WERI-Rb-1 (cell line): ENCODE measurements at regions not wholly inside any gene's neighbourhood (a gene's known extent, or its start where the extent isn't known, plus 50 kb on each side); places are given as distances from the start of the nearest gene placed in this dataset.
A peak's percentile ranks its signal among the peaks of the same experiment; 100 is the strongest.

Experiments used
- DNase-seq: peaks from one replicate; pipeline ENCODE4 v3.0.0-alpha.2; 2020
- H3K27ac ChIP-seq: fragments of 250-450 bp; sonication (Bioruptor Pico); 2 replicates; pipeline ENCODE4 v1.5.1; 2020; ENCODE audit warnings: mild to moderate bottlenecking, moderate library complexity
- H3K27me3 ChIP-seq: fragments of 250-450 bp; sonication (Bioruptor Pico); 2 replicates; pipeline ENCODE4 v1.5.1; 2021; ENCODE audit warnings: mild to moderate bottlenecking, low read depth, moderate library complexity; ENCODE audit not compliant: insufficient read depth, severe bottlenecking
- H3K36me3 ChIP-seq: fragments of 250-450 bp; sonication (Bioruptor Pico); 2 replicates; pipeline ENCODE4 v1.5.1; 2020; ENCODE audit warnings: mild to moderate bottlenecking, moderate library complexity
- H3K4me3 ChIP-seq: 2 replicates; pipeline ENCODE4 v1.5.1; 2011; ENCODE audit warnings: low read depth, mild to moderate bottlenecking, control low read depth, low read length
- H3K9me3 ChIP-seq: fragments of 250-450 bp; sonication (Bioruptor Pico); 2 replicates; pipeline ENCODE4 v1.5.1; 2021; ENCODE audit warnings: mild to moderate bottlenecking, moderate library complexity; ENCODE audit not compliant: severe bottlenecking
- TF ChIP-seq, protein P1 (sequence below): IDR thresholded peaks from 2 replicates; pipeline ENCODE4 v1.5.1; 2011; ENCODE audit warnings: low read depth, mild to moderate bottlenecking, control low read depth, inconsistent platforms, low read length

DNA sequence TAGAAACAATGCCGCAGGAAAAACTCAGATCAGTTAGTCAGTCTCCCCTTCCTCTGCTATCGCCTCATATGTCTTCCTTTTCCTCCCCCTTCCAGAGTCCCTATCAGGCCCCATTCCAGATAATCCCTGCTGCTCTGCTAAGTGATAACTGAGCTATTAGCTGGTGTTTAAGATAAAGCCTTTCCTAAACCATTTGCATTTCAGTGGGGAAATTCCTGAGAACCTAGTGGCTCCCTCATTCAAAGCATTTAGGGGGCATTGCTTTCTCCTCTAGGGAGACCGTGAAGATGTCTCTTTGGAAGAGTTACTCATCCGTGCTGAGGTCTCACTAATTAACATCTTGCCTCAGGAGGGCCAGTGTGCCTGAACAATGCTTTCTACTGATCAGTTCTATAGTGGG, 401.6 kb downstream of the NPIPA7 start:
- Histone ChIP-seq H3K9me3 (no peaks in the 10 kb centered on the region), H3K27ac (no peak overlapping the region), H3K4me3 (no peak overlapping the region), H3K36me3 (no peaks in the 10 kb centered on the region), H3K27me3 (no peaks in the 10 kb centered on the region)
- peak; percentile 12 for DNase-seq
- TF ChIP-seq, protein P1, sequence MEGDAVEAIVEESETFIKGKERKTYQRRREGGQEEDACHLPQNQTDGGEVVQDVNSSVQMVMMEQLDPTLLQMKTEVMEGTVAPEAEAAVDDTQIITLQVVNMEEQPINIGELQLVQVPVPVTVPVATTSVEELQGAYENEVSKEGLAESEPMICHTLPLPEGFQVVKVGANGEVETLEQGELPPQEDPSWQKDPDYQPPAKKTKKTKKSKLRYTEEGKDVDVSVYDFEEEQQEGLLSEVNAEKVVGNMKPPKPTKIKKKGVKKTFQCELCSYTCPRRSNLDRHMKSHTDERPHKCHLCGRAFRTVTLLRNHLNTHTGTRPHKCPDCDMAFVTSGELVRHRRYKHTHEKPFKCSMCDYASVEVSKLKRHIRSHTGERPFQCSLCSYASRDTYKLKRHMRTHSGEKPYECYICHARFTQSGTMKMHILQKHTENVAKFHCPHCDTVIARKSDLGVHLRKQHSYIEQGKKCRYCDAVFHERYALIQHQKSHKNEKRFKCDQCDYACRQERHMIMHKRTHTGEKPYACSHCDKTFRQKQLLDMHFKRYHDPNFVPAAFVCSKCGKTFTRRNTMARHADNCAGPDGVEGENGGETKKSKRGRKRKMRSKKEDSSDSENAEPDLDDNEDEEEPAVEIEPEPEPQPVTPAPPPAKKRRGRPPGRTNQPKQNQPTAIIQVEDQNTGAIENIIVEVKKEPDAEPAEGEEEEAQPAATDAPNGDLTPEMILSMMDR, result no peak

DNA sequence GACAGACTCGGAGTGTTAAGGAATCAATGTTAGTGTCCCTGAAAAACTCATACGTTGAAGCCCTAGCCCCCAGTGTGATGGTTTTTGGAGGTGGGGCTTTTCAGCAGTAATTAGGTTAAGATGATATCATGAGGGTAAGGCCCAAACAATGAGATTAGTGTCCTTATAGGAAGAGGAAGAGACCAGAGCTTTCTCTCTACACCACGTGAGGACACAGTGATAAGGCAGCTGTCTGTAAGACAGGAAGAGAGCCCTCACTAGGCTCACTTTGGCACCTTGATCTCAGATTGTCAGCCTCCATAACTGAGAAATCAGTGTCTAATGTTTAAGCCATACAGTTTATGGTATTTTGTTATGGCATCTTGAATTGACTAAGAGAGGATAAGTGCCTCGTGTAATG, 403.2 kb downstream of the NPIPA7 start:
- TF ChIP-seq, protein P1, result no peak
- no peaks in the 10 kb centered on the region for H3K27me3 ChIP-seq

DNA sequence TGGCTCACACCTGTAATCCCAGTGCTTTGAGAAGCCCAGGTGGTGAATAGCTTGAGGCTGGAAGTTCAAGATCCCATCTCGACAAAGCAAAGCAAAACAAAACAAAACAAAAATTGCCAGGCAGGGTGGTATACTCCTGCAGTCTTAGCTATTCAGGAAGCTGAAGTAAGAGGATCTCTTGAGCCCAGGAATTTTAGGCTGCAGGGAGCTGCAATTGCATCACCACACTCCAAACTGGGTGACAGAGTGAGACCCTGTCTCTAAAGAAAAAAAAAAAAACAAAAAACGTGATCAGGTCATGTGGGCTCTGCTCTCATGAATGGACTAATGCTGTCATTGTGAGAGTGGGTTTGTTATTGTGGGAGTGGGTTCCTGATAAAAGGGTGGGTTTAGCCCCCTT, 409.1 kb downstream of the NPIPA7 start:
- TF ChIP-seq, protein P1, result no peak
- Histone ChIP-seq H3K9me3 (peaks cover 2% of the 10 kb centered on the region), H3K36me3 (no peaks in the 10 kb centered on the region), H3K27me3 (no peaks in the 10 kb centered on the region), H3K4me3 (no peak overlapping the region), H3K27ac (no peak overlapping the region)
- DNase-seq, result no peak

More for the DNA sequence above, 403.2 kb downstream of the NPIPA7 start:
- DNase-seq, result no peak
- Histone ChIP-seq H3K36me3 (no peaks in the 10 kb centered on the region), H3K9me3 (no peaks in the 10 kb centered on the region), H3K27ac (no peak overlapping the region), H3K4me3 (no peak overlapping the region)

DNA sequence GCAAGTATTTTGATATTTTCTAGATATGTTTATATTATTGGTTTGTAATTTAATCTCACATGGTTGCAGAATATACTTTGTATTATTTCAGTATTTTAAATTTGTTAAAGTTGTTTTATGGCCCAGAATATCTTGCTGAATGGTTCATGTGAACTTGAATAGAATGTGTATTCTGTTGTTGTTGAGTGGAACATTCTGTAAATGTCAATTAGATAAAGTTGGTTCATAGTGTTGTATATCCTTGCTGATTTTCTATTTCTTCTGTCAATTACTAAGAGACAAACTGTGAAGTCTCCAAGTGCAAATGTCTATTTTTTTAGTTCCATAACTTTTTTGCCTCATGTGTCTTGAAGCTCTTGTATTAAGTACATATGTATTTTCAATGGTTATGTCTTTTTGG, 411.7 kb downstream of the NPIPA7 start:
- H3K9me3 ChIP-seq, result peaks cover 2% of the 10 kb centered on the region
- H3K27me3 ChIP-seq, result no peaks in the 10 kb centered on the region
- H3K27ac ChIP-seq, result no peak overlapping the region
- DNase-seq, result no peak
- no peaks in the 10 kb centered on the region for H3K36me3 ChIP-seq
- TF ChIP-seq, protein P1, result no peak
- no peak overlapping the region for H3K4me3 ChIP-seq

- Histone ChIP-seq H3K27me3 (no peaks in the 10 kb centered on the region), H3K27ac (no peak overlapping the region), H3K4me3 (no peak overlapping the region), H3K36me3 (no peaks in the 10 kb centered on the region), H3K9me3 (peaks cover 2% of the 10 kb centered on the region)
- no peak for DNase-seq
- TF ChIP-seq, protein P1, result no peak
These were observed 412.1 kb downstream of the NPIPA7 start for GRCh38 chr16:16791051-16791450.

DNA sequence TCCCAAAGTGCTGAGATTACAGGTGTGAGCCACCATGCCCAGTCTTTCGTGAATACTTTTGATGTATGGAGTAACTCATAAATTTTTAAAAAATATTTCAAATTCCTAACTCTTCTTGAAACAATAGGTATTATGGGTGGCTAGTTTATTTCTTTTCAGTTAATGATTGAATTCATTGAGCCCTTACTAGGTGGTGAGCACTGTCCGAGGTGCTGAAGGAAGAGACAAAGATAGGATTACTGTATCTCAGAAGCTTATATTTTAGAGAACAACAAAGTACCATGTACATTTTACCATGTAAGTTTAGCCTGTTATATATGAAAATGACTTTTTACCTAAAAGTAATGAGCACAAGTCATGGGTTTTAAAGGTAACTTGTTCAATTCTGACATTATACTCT, 418.3 kb downstream of the NPIPA7 start:
- H3K4me3 ChIP-seq, result no peak overlapping the region
- DNase-seq, result no peak
- H3K36me3 ChIP-seq, result no peaks in the 10 kb centered on the region
- H3K27ac ChIP-seq, result no peak overlapping the region
- H3K27me3 ChIP-seq, result no peaks in the 10 kb centered on the region
- TF ChIP-seq, protein P1, result no peak
- H3K9me3 ChIP-seq, result no peaks in the 10 kb centered on the region
